PC-9 (cell line): ENCODE measurements at regions not wholly inside any gene's neighbourhood (a gene's known extent, or its start where the extent isn't known, plus 50 kb on each side); places are given as distances from the start of the nearest gene placed in this dataset.

Source experiments
- CTCF ChIP-seq: fragments of 200-600 bp; sonication (generic); conservative IDR thresholded peaks from 2 replicates; pipeline ENCODE4 v1.6.1; 2017; ENCODE audit warnings: mixed run types, antibody characterized with exemption, mild to moderate bottlenecking, moderate library complexity
- EZH2 ChIP-seq: fragments of 200-600 bp; sonication (generic); IDR thresholded peaks from 2 replicates; pipeline ENCODE4 v1.8.0; 2017; ENCODE audit warnings: antibody characterized with exemption, low read depth

DNA sequence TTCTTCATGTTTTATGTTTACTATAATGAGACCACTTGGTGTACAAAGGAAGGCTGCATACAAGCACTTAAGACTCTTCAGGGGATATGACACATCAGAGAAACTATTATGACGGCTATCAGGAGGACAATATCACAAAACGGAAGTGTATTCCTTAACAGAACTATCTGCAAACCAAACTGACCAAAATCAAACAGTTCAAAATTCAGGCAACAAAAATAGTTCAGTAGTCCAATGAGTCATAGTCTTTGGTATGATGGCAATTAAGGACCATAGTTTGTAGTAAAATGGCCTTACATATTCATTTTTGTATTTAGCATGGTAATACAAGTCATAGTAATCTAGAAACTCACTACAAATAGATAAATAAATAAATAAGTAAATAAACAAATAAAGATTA is 1638.7 kb upstream of the SEL1L start:
- no peak for TF ChIP-seq CTCF
- no peak for TF ChIP-seq EZH2
